HL-60 (cell line): ENCODE measurements at regions not wholly inside any gene's neighbourhood (a gene's known extent, or its start where the extent isn't known, plus 50 kb on each side); places are given as distances from the start of the nearest gene placed in this dataset.

Source experiments
- CTCF ChIP-seq: IDR thresholded peaks from one replicate; pipeline ENCODE4 v1.5.1; 2011; ENCODE audit warnings: low read length, control low read depth, inconsistent platforms; ENCODE audit not compliant: insufficient read depth
- GABPA ChIP-seq: IDR thresholded peaks from 2 replicates; pipeline ENCODE4 v1.6.1; 2012; ENCODE audit warnings: low read depth
- POLR2AphosphoS5 ChIP-seq: IDR thresholded peaks from 2 replicates; pipeline ENCODE4 v1.6.1; 2012; ENCODE audit warnings: low read depth
- REST ChIP-seq: IDR thresholded peaks from 2 replicates; pipeline ENCODE4 v1.6.1; 2012; ENCODE audit warnings: low read depth; ENCODE audit not compliant: insufficient replicate concordance
- SPI1 ChIP-seq: IDR thresholded peaks from 2 replicates; pipeline ENCODE4 v1.6.1; 2012; ENCODE audit warnings: low read depth, mild to moderate bottlenecking, borderline replicate concordance

GRCh38 chr13:47175172-47175866, 278.5 kb upstream of the HTR2A start:
- TF ChIP-seq CTCF (no peak), POLR2AphosphoS5 (no peak), REST (no peak), GABPA (no peak), SPI1 (peak; percentile 63)
